DOHH2 (cell line): ENCODE measurements at regions not wholly inside any gene's neighbourhood (a gene's known extent, or its start where the extent isn't known, plus 50 kb on each side); places are given as distances from the start of the nearest gene placed in this dataset.

ENCODE experiments used
- H3F3A ChIP-seq: fragments of 200-600 bp; sonication (generic), shearing (Covaris generic); 2 replicates; pipeline ENCODE4 v1.6.0; 2016; ENCODE audit warnings: antibody characterized with exemption, mild to moderate bottlenecking; ENCODE audit not compliant: control insufficient read depth, insufficient read depth
- H3K27ac ChIP-seq: fragments of 200-600 bp; sonication (generic); 2 replicates; pipeline ENCODE4 v1.5.1; 2014; ENCODE audit warnings: low read depth, mild to moderate bottlenecking, low read length, moderate library complexity
- H3K27me3 ChIP-seq: fragments of 200-600 bp; sonication (generic); 2 replicates; pipeline ENCODE4 v1.6.1; 2014; ENCODE audit warnings: mild to moderate bottlenecking, low read length, mixed read lengths; ENCODE audit not compliant: control insufficient read depth
- H3K36me3 ChIP-seq: fragments of 200-600 bp; sonication (generic); 2 replicates; pipeline ENCODE4 v1.6.1; 2014; ENCODE audit warnings: mild to moderate bottlenecking, low read length, moderate library complexity, mixed read lengths; ENCODE audit not compliant: control insufficient read depth
- H3K4me1 ChIP-seq: fragments of 200-600 bp; sonication (generic); 2 replicates; pipeline ENCODE4 v1.6.1; 2014; ENCODE audit warnings: mild to moderate bottlenecking, low read length, mixed read lengths; ENCODE audit not compliant: control insufficient read depth
- H3K4me2 ChIP-seq: fragments of 200-600 bp; sonication (generic); 2 replicates; pipeline ENCODE4 v1.6.0; 2014; ENCODE audit warnings: mild to moderate bottlenecking, low read length, moderate library complexity
- H3K4me3 ChIP-seq: fragments of 200-600 bp; sonication (generic); 2 replicates; pipeline ENCODE4 v1.5.1; 2014; ENCODE audit warnings: mild to moderate bottlenecking, low read length, mixed read lengths
- H3K79me2 ChIP-seq: fragments of 200-600 bp; sonication (generic); 2 replicates; pipeline ENCODE4 v1.6.1; 2014; ENCODE audit warnings: mild to moderate bottlenecking, low read length, mixed read lengths; ENCODE audit not compliant: control insufficient read depth
- H3K9me2 ChIP-seq: fragments of 200-600 bp; sonication (generic); replicated peaks from 2 replicates; pipeline ENCODE4 v1.6.1; 2014; ENCODE audit warnings: mild to moderate bottlenecking, low read length, mixed read lengths; ENCODE audit not compliant: control insufficient read depth
- H3K9me3 ChIP-seq: fragments of 200-600 bp; sonication (generic); 2 replicates; pipeline ENCODE4 v1.6.1; 2014; ENCODE audit warnings: antibody characterized with exemption, low read length, mixed read lengths; ENCODE audit not compliant: control insufficient read depth, insufficient read depth
- H4K20me1 ChIP-seq: fragments of 200-600 bp; sonication (generic); 2 replicates; pipeline ENCODE4 v1.6.0; 2014; ENCODE audit warnings: low read depth, mild to moderate bottlenecking, antibody characterized with exemption, low read length, moderate library complexity; ENCODE audit not compliant: control insufficient read depth, insufficient read depth
- CTCF ChIP-seq: fragments of 200-600 bp; sonication (generic); IDR thresholded peaks from one replicate; pipeline ENCODE4 v1.5.1; 2014; ENCODE audit warnings: antibody characterized with exemption, mild to moderate bottlenecking, low read depth, low read length; ENCODE audit not compliant: poor library complexity, severe bottlenecking
- EZH2phosphoT487 ChIP-seq: fragments of 200-600 bp; sonication (generic); IDR thresholded peaks from 2 replicates; pipeline ENCODE4 v1.6.1; 2017; ENCODE audit warnings: borderline replicate concordance, mild to moderate bottlenecking, antibody characterized with exemption, low read length, moderate library complexity, mixed read lengths

- Histone ChIP-seq H3K36me3 (no peaks in the 10 kb centered on the region), H3K4me2 (no peak overlapping the region), H3K27me3 (peaks cover 3% of the 10 kb centered on the region), H3K79me2 (no peaks in the 10 kb centered on the region), H3K4me3 (no peak overlapping the region), H3K4me1 (no peaks in the 10 kb centered on the region), H3K27ac (no peak overlapping the region), H3K9me3 (no peaks in the 10 kb centered on the region), H3K9me2 (no peaks in the 10 kb centered on the region), H3F3A (no peaks in the 10 kb centered on the region), H4K20me1 (no peaks in the 10 kb centered on the region)
- TF ChIP-seq CTCF, result no peak
- TF ChIP-seq EZH2phosphoT487, result no peak
These were observed 100.4 kb upstream of the CSF3R start for GRCh38 chr1:36583080-36583479.

- H3K27me3 ChIP-seq, result peaks cover 3% of the 10 kb centered on the region
- H3K4me1 ChIP-seq, result no peaks in the 10 kb centered on the region
These were observed 99.5 kb upstream of the CSF3R start for GRCh38 chr1:36582066-36582755.

GRCh38 chr1:36580524-36580923 is 97.8 kb upstream of the CSF3R start:
- Histone ChIP-seq H3K9me2 (no peaks in the 10 kb centered on the region), H3K79me2 (no peaks in the 10 kb centered on the region), H3K4me2 (no peak overlapping the region), H3K4me3 (no peak overlapping the region), H4K20me1 (no peaks in the 10 kb centered on the region; the same call in 1 of the 2 replicates), H3F3A (no peaks in the 10 kb centered on the region), H3K4me1 (no peaks in the 10 kb centered on the region), H3K27me3 (peaks cover 3% of the 10 kb centered on the region), H3K9me3 (no peaks in the 10 kb centered on the region), H3K36me3 (no peaks in the 10 kb centered on the region), H3K27ac (no peak overlapping the region)
- TF ChIP-seq EZH2phosphoT487, result no peak
- TF ChIP-seq CTCF, result no peak

More at GRCh38 chr1:36582066-36582755, 99.5 kb upstream of the CSF3R start:
- Histone ChIP-seq H3F3A (no peaks in the 10 kb centered on the region), H3K9me2 (no peaks in the 10 kb centered on the region), H4K20me1 (no peaks in the 10 kb centered on the region), H3K4me3 (no peak overlapping the region), H3K36me3 (no peaks in the 10 kb centered on the region), H3K27ac (no peak overlapping the region), H3K4me2 (no peak overlapping the region), H3K79me2 (no peaks in the 10 kb centered on the region), H3K9me3 (no peaks in the 10 kb centered on the region)
- no peak for TF ChIP-seq CTCF
